OCI-M2 (cell line): ENCODE measurements at regions not wholly inside any gene's neighbourhood (a gene's known extent, or its start where the extent isn't known, plus 50 kb on each side); places are given as distances from the start of the nearest gene placed in this dataset.

Experiments
- DNase-seq: peaks from one replicate; lab custom pipeline; 2025; ENCODE audit not compliant: unreplicated experiment; lab: John Stamatoyannopoulos, UW

DNA sequence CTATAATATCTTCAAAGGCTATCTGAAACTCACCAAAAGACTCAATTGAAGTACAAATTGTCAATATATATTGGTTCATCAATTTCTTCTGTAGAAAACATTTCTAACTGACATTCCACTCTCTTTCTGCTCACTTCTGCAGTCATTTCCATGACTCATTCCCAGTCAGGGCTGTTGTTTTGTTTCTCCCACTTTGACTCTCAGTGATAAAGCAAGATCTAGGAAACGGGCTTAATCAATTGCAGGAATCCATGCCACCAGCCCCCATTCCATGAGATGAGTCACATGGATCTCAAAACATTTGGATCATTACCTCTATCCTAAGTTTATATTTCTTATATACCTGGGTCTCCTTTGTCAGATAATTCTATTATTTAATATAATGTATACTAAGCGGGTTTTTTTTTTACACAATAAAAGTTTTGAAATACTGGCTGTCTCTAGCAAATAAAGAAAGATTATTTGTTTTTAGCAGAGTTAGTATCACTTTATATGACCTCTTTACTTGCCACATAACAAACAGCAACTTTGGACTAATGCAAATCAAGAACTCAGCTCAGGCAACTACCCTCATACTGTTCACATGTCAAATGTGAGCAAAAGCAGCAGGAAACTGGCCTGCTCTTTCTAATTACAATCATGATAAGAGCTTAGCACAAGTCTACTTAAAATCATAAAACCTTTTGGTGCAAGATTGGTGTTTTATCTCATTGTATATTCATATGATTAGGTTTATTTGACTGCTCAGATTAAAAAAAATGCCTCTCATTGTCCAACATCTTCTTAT, 251.1 kb upstream of the PIK3C3 start:
- no peak for DNase-seq

DNA sequence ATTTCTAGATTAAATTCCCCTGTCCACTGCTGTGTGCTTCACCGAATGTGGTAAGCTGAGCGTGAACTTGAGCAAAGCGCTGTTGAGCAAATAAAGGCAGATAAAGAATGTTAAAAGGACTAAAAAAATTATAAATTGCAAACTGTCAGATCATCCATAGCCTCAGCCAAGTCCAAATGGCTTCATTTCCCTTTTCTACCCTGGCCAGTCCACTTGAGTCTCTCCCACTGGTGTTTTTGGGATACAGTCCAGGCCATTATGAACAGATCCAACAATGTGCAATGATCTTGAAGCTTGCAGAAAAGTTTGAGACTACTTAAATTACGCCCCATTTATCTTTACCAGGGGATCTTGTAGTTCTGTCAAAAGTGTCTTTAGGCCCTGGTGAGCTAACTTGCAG, 254.6 kb upstream of the PIK3C3 start:
- no peak for DNase-seq

- no peak for DNase-seq
Measured at GRCh38 chr18:41695441-41695840, 259.6 kb upstream of the PIK3C3 start.

GRCh38 chr18:41693008-41693407, 262.0 kb upstream of the PIK3C3 start:
- DNase-seq: no peak

GRCh38 chr18:41690332-41691127, 264.5 kb upstream of the PIK3C3 start:
- DNase-seq: no peak

- DNase-seq: no peak
Measured at GRCh38 chr18:41687138-41687537, 267.9 kb upstream of the PIK3C3 start.

- no peak for DNase-seq
Measured at GRCh38 chr18:41681138-41681880, 273.7 kb upstream of the PIK3C3 start.

DNA sequence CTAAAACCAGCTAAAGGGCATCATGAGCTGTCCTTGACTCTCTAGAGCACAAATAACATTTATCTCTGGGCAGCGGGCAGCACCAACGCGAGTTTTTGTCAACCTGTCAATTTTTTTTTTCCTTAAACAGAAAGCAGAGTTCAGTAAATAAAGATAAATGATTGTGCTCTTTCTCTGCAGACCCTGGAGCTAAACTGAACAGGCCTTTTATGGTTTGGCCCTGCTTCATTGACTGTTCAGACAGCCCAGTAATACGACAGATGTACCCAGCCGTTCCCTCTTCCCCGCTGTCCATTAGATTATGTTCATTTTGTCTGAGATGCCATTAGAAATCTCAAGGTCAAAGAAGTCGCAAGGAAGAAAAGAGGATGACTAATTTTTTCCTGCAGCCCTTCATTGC, 280.5 kb upstream of the PIK3C3 start:
- DNase-seq: no peak

GRCh38 chr18:41666231-41666630, 288.8 kb upstream of the PIK3C3 start:
- DNase-seq: no peak

DNA sequence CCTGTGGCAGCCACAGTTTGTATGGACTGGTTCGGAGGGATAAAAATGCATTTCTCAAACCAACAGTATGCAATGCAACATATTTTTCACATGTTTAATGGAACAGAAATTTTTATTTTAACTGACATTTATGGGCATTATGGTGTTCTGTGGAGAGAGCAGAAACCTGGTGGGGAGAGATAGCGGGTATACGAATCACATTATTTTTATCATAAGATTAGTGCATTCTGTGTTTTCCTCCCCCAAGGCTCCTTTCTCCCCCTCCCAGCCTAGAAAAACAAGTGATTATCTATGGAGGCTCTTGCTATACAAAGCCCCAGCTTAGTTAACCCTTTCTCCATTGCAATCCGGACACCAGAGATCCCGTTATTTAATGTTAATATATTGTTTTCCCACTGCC, 289.8 kb upstream of the PIK3C3 start:
- no peak for DNase-seq

DNA sequence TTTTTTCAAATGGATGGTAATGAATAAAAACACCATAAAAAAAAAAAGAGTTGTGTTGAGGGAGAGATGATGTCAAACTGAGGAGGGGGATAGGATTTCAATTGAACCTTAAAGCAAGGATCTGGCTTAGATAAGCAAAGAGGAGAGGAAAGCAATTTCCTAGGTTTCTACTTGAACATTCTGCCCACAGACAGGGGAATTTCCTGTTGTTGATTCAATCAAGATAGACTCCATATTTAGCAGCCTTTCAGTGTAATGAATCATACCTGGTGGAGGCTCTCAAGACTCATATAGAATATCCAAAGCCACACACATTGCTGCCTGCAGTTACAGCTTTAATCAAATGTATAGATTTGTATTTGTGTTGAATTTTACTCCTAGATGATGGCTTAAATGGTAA, 294.4 kb upstream of the PIK3C3 start:
- DNase-seq: no peak

DNA sequence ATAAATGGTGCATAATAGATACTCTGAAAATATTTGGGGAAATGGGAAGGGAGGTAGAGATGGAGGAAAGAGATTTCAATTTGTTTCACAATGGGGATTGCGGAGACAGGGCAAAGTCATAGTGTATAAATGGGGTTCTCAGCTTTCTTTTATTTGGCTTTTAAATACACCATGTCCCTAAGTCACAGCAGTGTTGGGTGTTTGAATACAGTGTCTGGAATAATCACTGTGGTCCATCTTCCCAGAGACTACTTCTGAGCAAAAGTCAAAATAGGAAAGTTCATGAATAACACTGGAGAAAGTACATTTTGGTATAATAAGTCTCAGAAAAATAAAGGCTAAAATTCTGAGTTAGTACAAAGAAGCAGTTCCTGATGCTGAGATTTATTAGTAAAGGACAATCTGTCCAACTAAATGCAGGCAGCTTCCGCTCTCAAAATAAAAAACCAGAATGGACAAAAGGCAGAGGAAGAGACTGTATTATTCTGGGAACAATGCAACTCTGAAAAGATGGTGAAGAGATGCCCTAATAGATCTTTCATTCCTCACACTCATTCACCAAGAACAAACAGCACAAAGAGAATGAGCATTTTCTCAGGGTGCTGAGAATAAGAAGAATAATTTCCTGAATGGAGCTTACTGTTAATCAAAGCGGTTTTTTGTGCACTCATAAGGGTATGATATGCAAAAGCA, 295.4 kb upstream of the PIK3C3 start:
- DNase-seq: no peak

DNA sequence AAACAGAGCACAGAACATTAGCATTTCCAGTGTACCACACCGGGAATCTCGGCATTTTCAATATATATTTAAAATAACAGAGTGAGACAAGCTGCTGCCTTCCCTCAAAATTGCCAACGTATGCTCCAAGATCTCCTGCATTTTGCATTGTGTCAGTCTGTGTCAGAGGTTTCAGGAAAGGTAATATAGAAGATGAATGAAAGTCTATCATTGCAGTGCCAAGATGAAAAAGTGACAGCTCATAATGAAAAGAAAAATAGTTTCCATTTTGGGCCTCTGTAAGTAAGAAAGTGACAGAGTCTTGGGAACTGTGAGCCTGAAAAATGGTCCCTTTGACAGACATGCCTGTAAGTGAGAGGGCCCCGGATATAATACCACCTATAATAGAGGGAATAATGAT, 297.8 kb upstream of the PIK3C3 start:
- DNase-seq: no peak

DNA sequence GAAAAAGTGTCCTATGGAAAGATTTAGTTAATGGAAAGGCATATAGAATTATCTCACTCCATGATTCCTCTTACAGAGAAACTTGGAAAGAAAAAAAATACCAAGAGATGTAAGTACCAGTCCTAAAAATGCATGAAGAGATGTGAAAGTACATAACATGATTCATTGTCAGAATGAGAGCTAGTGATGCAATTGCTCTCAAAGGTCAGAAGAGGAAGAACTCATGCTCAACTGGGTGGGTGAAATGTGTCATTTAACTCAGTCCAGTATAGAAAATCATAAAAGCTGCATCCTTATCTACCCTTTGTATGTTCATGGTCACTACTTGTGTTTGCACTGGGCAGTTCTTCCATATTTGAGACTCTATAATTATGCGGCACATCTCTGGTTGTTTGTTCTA, 300.0 kb upstream of the PIK3C3 start:
- no peak for DNase-seq

GRCh38 chr18:41647914-41648313, 307.1 kb upstream of the PIK3C3 start:
- no peak for DNase-seq

DNA sequence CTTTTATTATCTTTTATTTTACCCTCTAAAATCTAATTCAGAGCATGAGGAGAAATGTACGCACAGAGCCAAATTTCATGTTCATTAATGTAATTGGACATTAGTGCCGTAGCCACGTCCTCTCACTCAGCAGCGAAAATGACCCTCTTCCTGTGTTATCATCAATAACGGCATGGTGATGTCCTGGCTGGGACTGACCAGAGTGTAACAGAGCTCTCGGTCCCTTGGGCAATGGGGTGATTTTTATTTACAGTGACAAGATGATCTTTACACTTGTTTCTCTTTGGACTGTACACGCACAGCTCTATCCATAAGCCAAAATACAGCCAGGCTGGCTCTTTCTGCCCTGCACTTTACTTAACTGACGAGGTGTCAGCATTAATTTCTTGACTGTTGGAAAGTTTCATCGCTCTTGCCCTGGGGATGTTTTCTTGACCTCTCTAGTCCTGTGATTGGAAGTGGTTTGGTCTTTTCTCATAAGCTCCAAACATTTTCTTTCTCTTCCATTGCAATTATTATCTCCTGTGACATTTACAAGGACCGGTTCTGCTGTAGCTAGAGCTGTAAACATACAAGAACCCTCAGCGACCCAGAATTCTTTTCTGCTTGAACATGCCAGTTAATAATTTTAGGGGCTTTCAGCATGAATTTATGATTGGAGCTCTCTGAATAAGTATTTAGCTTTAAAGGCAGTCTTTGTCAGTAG, 308.0 kb upstream of the PIK3C3 start:
- no peak for DNase-seq

- no peak for DNase-seq
Measured at GRCh38 chr18:41645589-41646360, 309.3 kb upstream of the PIK3C3 start.

GRCh38 chr18:41644466-41644865, 310.6 kb upstream of the PIK3C3 start:
- no peak for DNase-seq

GRCh38 chr18:41643427-41643826, 311.6 kb upstream of the PIK3C3 start:
- DNase-seq: no peak

DNA sequence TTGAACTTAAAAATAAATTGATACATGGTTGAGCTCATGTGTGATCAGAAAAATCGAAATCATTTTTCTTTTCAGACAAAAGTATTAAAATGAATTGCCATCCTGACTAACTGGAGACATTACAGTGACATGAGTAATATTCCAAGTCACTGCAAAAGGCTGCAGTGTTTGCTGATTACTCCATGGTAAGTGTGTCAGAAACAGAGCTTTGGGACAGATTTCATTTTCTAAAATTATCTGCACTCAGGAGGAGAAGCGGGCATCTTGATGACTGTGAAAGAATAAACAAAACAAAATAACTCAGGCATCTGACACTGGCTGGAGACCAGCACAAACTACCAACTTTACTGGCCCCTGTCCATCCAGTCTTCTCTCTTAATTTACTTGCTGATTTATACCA, 312.3 kb upstream of the PIK3C3 start:
- no peak for DNase-seq
